Fibroblast of skin of abdomen (primary cell): ENCODE measurements at regions not wholly inside any gene's neighbourhood (a gene's known extent, or its start where the extent isn't known, plus 50 kb on each side); places are given as distances from the start of the nearest gene placed in this dataset.
"Not testable (repeated sequence)": the region's sequence is repeated elsewhere in the genome, so short reads cannot be mapped to it uniquely, and the experiment has no call there.

Experiments
- DNase-seq: peaks from one replicate; pipeline ENCODE4 v3.0.0-alpha.2; 2013

- no peak for DNase-seq
Observed at GRCh38 chr2:84041506-84041905, 417.6 kb downstream of the SUCLG1 start.

- DNase-seq = no peak
Observed at GRCh38 chr2:84040281-84040680, 418.8 kb downstream of the SUCLG1 start.

- DNase-seq = peak; percentile 42
Observed at GRCh38 chr2:84038866-84039265, 420.2 kb downstream of the SUCLG1 start.

- DNase-seq = no peak
Observed at GRCh38 chr2:84033347-84033974, 425.6 kb downstream of the SUCLG1 start.

GRCh38 chr2:84031312-84032050, 427.6 kb downstream of the SUCLG1 start:
- no peak for DNase-seq

- DNase-seq = peak; percentile 4
Observed at GRCh38 chr2:84029903-84030575, 429.0 kb downstream of the SUCLG1 start.

- no peak for DNase-seq
Observed at GRCh38 chr2:84026818-84027217, 432.3 kb downstream of the SUCLG1 start.

GRCh38 chr2:84022810-84023431, 436.2 kb downstream of the SUCLG1 start:
- peak; percentile 44 for DNase-seq

GRCh38 chr2:84017010-84017409, 442.1 kb downstream of the SUCLG1 start:
- DNase-seq = no peak

GRCh38 chr2:84016183-84016582, 442.9 kb downstream of the SUCLG1 start:
- no peak for DNase-seq

GRCh38 chr2:83997889-83998288, 461.2 kb downstream of the SUCLG1 start:
- DNase-seq = no peak

- no peak for DNase-seq
Observed at GRCh38 chr2:83994633-83995179, 464.4 kb downstream of the SUCLG1 start.

GRCh38 chr2:83993873-83994632, 465.0 kb downstream of the SUCLG1 start:
- DNase-seq = no peak

GRCh38 chr2:83991992-83992391, 467.1 kb downstream of the SUCLG1 start:
- no peak for DNase-seq

- no peak for DNase-seq
Observed at GRCh38 chr2:83990636-83991035, 468.4 kb downstream of the SUCLG1 start.

- DNase-seq = not testable (repeated sequence)
Observed at GRCh38 chr2:83976628-83977027, 482.5 kb downstream of the SUCLG1 start.

GRCh38 chr2:83972128-83972527, 487.0 kb downstream of the SUCLG1 start:
- no peak for DNase-seq

- DNase-seq = no peak
Observed at GRCh38 chr2:83971547-83971946, 487.5 kb downstream of the SUCLG1 start.

- DNase-seq = no peak
Observed at GRCh38 chr2:83970217-83970929, 488.7 kb downstream of the SUCLG1 start.

GRCh38 chr2:83969085-83969484, 490.0 kb downstream of the SUCLG1 start:
- no peak for DNase-seq

GRCh38 chr2:83967854-83968253, 491.2 kb downstream of the SUCLG1 start:
- no peak for DNase-seq

GRCh38 chr2:83966946-83967345, 492.1 kb downstream of the SUCLG1 start:
- not testable (repeated sequence) for DNase-seq
